SU-DHL-6 (cell line): ENCODE measurements at regions not wholly inside any gene's neighbourhood (a gene's known extent, or its start where the extent isn't known, plus 50 kb on each side); places are given as distances from the start of the nearest gene placed in this dataset.

Source experiments
- H2AFZ ChIP-seq: fragments of 200-600 bp; sonication (generic); 2 replicates; pipeline ENCODE4 v1.6.1; 2014; ENCODE audit warnings: low read depth, mild to moderate bottlenecking, moderate library complexity, mixed read lengths, antibody characterized with exemption, low read length; ENCODE audit not compliant: severe bottlenecking
- H3F3A ChIP-seq: fragments of 200-600 bp; shearing (Covaris generic); 2 replicates; pipeline ENCODE4 v1.6.0; 2016; ENCODE audit warnings: antibody characterized with exemption, mild to moderate bottlenecking; ENCODE audit not compliant: insufficient read depth
- H3K27ac ChIP-seq: fragments of 200-600 bp; sonication (generic); 2 replicates; pipeline ENCODE4 v1.5.1; 2016; ENCODE audit warnings: low read depth, mild to moderate bottlenecking, low read length, moderate library complexity, mixed read lengths
- H3K27me3 ChIP-seq: fragments of 200-600 bp; sonication (generic), shearing (Covaris generic); 2 replicates; pipeline ENCODE4 v1.6.0; 2014; ENCODE audit warnings: mild to moderate bottlenecking, low read length
- H3K36me3 ChIP-seq: fragments of 200-600 bp; sonication (generic); 2 replicates; pipeline ENCODE4 v1.6.1; 2014; ENCODE audit warnings: mild to moderate bottlenecking, low read length, mixed read lengths
- H3K4me2 ChIP-seq: fragments of 300-600, 200-600 bp; shearing (Covaris generic), sonication (generic); 2 replicates; pipeline ENCODE4 v1.6.0; 2014; ENCODE audit warnings: low read length, low read depth, mild to moderate bottlenecking; ENCODE audit not compliant: poor library complexity, severe bottlenecking
- H3K4me3 ChIP-seq: fragments of 200-600 bp; sonication (generic); 2 replicates; pipeline ENCODE4 v1.5.1; 2014; ENCODE audit warnings: antibody characterized with exemption, low read length, mild to moderate bottlenecking, mixed read lengths; ENCODE audit not compliant: insufficient read depth, poor library complexity, severe bottlenecking
- H3K79me2 ChIP-seq: fragments of 200-600 bp; sonication (generic); 2 replicates; pipeline ENCODE4 v1.6.1; 2014; ENCODE audit warnings: mild to moderate bottlenecking, low read length, moderate library complexity; ENCODE audit not compliant: insufficient read depth
- H3K9ac ChIP-seq: fragments of 200-600 bp; sonication (generic); 2 replicates; pipeline ENCODE4 v1.7.0; 2014; ENCODE audit warnings: mild to moderate bottlenecking, low read length
- H3K9me2 ChIP-seq: fragments of 200-600 bp; sonication (generic); replicated peaks from 2 replicates; pipeline ENCODE4 v1.6.1; 2014; ENCODE audit warnings: low read length; ENCODE audit not compliant: insufficient read depth
- H3K9me3 ChIP-seq: fragments of 200-600 bp; sonication (generic); 2 replicates; pipeline ENCODE4 v1.6.1; 2014; ENCODE audit warnings: low read length, mixed read lengths; ENCODE audit not compliant: insufficient read depth
- H4K20me1 ChIP-seq: fragments of 200-600 bp; sonication (generic); 2 replicates; pipeline ENCODE4 v1.6.1; 2014; ENCODE audit warnings: low read depth, mild to moderate bottlenecking, antibody characterized with exemption, low read length, moderate library complexity, mixed read lengths
- EZH2phosphoT487 ChIP-seq: fragments of 200-600 bp; sonication (generic), shearing (Covaris generic); conservative IDR thresholded peaks from 2 replicates; pipeline ENCODE4 v1.6.1; 2018; ENCODE audit warnings: mild to moderate bottlenecking, antibody characterized with exemption, low read length, moderate library complexity, mixed read lengths
- TF ChIP-seq, protein P1 (sequence below): fragments of 200-600 bp; sonication (generic); IDR thresholded peaks from one replicate; pipeline ENCODE4 v1.5.1; 2017; ENCODE audit warnings: antibody characterized with exemption, mild to moderate bottlenecking, low read length, moderate library complexity; ENCODE audit not compliant: insufficient read depth, poor library complexity, severe bottlenecking

GRCh38 chr6:133833949-133834359, 55.0 kb upstream of the TCF21 start:
- no peak overlapping the region for H3K27ac ChIP-seq
- no peaks in the 10 kb centered on the region for H3F3A ChIP-seq
- no peak overlapping the region for H3K9ac ChIP-seq
- no peaks in the 10 kb centered on the region for H4K20me1 ChIP-seq
- H3K9me2 ChIP-seq, result no peaks in the 10 kb centered on the region
- H3K79me2 ChIP-seq, result no peaks in the 10 kb centered on the region
- H3K4me3 ChIP-seq, result no peak overlapping the region
- H3K27me3 ChIP-seq, result no peaks in the 10 kb centered on the region
- H3K36me3 ChIP-seq, result no peaks in the 10 kb centered on the region
- TF ChIP-seq EZH2phosphoT487, result no peak
- TF ChIP-seq, protein P1, sequence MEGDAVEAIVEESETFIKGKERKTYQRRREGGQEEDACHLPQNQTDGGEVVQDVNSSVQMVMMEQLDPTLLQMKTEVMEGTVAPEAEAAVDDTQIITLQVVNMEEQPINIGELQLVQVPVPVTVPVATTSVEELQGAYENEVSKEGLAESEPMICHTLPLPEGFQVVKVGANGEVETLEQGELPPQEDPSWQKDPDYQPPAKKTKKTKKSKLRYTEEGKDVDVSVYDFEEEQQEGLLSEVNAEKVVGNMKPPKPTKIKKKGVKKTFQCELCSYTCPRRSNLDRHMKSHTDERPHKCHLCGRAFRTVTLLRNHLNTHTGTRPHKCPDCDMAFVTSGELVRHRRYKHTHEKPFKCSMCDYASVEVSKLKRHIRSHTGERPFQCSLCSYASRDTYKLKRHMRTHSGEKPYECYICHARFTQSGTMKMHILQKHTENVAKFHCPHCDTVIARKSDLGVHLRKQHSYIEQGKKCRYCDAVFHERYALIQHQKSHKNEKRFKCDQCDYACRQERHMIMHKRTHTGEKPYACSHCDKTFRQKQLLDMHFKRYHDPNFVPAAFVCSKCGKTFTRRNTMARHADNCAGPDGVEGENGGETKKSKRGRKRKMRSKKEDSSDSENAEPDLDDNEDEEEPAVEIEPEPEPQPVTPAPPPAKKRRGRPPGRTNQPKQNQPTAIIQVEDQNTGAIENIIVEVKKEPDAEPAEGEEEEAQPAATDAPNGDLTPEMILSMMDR, result no peak
- H2AFZ ChIP-seq, result no peak overlapping the region
- H3K9me3 ChIP-seq, result no peaks in the 10 kb centered on the region
- H3K4me2 ChIP-seq, result no peak overlapping the region

DNA sequence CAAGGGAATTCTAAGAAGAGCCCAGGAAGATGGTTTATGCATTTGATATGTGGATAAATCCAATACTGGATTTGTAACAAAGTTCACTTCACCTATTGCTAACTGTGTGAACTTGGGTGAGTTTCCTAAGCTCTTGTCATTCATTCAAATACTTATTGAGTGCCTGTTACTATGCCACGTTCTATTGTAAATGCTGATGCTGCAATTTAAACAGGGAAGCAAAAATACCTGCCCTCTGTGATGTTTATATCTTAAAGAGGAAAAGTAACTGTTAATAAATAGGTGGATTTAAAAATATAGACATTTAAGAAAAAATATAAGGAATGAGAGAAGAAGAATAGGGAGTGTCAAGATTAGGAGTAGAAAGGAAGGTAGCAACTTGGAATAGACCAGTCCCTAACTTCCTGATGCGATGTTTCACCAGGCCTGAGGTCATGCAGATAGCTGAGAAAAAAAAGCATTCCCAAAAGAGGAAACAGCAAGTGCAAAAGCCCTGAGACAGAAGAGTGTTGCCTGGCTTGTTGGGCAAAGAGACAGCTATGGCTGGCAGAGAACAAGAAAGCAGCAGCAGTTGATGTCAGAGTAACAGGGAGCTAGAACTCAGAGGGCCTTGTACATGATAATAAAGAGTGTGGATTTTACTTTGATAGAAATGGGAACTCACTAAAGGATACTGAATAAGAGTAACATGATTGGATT, 54.3 kb upstream of the TCF21 start:
- no peaks in the 10 kb centered on the region for H3K36me3 ChIP-seq
- no peaks in the 10 kb centered on the region for H3K27me3 ChIP-seq
- no peak overlapping the region for H2AFZ ChIP-seq
- no peaks in the 10 kb centered on the region for H3F3A ChIP-seq
- H3K9me2 ChIP-seq, result no peaks in the 10 kb centered on the region
- H3K9ac ChIP-seq, result no peak overlapping the region
- H3K79me2 ChIP-seq, result no peaks in the 10 kb centered on the region
- no peaks in the 10 kb centered on the region for H4K20me1 ChIP-seq
- no peak overlapping the region for H3K27ac ChIP-seq
- H3K9me3 ChIP-seq, result no peaks in the 10 kb centered on the region
- no peak overlapping the region for H3K4me2 ChIP-seq
- H3K4me3 ChIP-seq, result no peak overlapping the region
- no peak for TF ChIP-seq EZH2phosphoT487
- TF ChIP-seq, protein P1, result no peak

GRCh38 chr6:133835901-133836300, 53.0 kb upstream of the TCF21 start:
- Histone ChIP-seq H3K79me2 (no peaks in the 10 kb centered on the region), H3K9ac (no peak overlapping the region), H3K4me3 (no peak overlapping the region), H3F3A (no peaks in the 10 kb centered on the region), H3K9me2 (no peaks in the 10 kb centered on the region), H3K9me3 (no peaks in the 10 kb centered on the region), H4K20me1 (no peaks in the 10 kb centered on the region), H3K27ac (no peak overlapping the region), H3K36me3 (no peaks in the 10 kb centered on the region), H3K27me3 (no peaks in the 10 kb centered on the region), H3K4me2 (no peak overlapping the region), H2AFZ (no peak overlapping the region)
- TF ChIP-seq, protein P1, result no peak
- TF ChIP-seq EZH2phosphoT487, result no peak
